HCT116 (cell line): ENCODE measurements at regions not wholly inside any gene's neighbourhood (a gene's known extent, or its start where the extent isn't known, plus 50 kb on each side); places are given as distances from the start of the nearest gene placed in this dataset.

ENCODE experiments used
- ATAC-seq: fragments of 200-7000 bp; cut with Tn5 transposase; 2 replicates; pipeline ENCODE4 v1.9.1; 2020; ENCODE audit warnings: mild to moderate bottlenecking, moderate library complexity
- BruUV-seq: library from RNA; stranded (reverse); fragments of 400-500 nt; replicated peaks from 2 replicates; lab custom pipeline; 2021; lab: Mats Ljungman, UMichigan
- CTCF ChIA-PET: fragments of 300-600 bp; sonication (Branson Sonifier 250); formaldehyde crosslinking; loops from one replicate; lab custom pipeline; 2021; ENCODE audit warnings: antibody characterized with exemption; lab: Charles Lee
- POLR2A ChIA-PET: fragments of 300-600, 350-600 bp; sonication (Branson Sonifier 250); formaldehyde crosslinking; loops from one replicate; lab custom pipeline; 2021; ENCODE audit warnings: antibody characterized with exemption; lab: Charles Lee
- RAD21 ChIA-PET, 2 experiments: fragments of 300-600 bp; sonication (Branson Sonifier 250); formaldehyde crosslinking; loops; one replicate each; lab custom pipeline; 2023; ENCODE audit warnings: low total read pairs in 2 of 2; ENCODE audit not compliant: uncharacterized antibody in 2 of 2, unreplicated experiment in 2 of 2, low non-redundant PET in 1 of 2; lab: Charles Lee
- DNase-seq: peaks from one replicate; pipeline ENCODE4 v3.0.0-alpha.2; 2010; ENCODE audit warnings: low read depth, low spot score
- H2AFZ ChIP-seq: fragments of 200-600 bp; shearing (Covaris generic), sonication (generic); 2 replicates; pipeline ENCODE4 v1.6.1; 2017; ENCODE audit warnings: low read depth, mixed run types, mixed read lengths, antibody characterized with exemption, low read length; ENCODE audit not compliant: poor library complexity, severe bottlenecking
- H3K27ac ChIP-seq: 2 replicates; pipeline ENCODE4 v1.5.1; 2012; ENCODE audit warnings: low read depth, low read length
- H3K27me3 ChIP-seq: fragments of 200-600 bp; sonication (generic); 2 replicates; pipeline ENCODE4 v1.6.1; 2016; ENCODE audit warnings: mixed run types, low read length, mixed read lengths; ENCODE audit not compliant: insufficient read depth
- H3K36me3 ChIP-seq, 2 experiments: fragments of 200-500 bp in 1 of 2; fragments of 200-600 bp in 1 of 2; sonication (Bioruptor generic) in 1 of 2; sonication (generic) in 1 of 2; 2 replicates each; pipeline versions ENCODE4 v1.5.1 to v1.6.1; 2014 to 2016; ENCODE audit warnings: low read length in 2 of 2, inconsistent platforms in 1 of 2, mixed read lengths in 1 of 2, mixed run types in 1 of 2; ENCODE audit not compliant: insufficient read depth in 2 of 2, control insufficient read depth in 1 of 2
- H3K4me1 ChIP-seq, 2 experiments: fragments of 200-600 bp in 1 of 2; sonication (generic) in 1 of 2; 2 replicates each; pipeline versions ENCODE4 v1.5.1 to v1.6.1; 2012 to 2017; ENCODE audit warnings: low read length in 2 of 2, inconsistent platforms in 1 of 2, mild to moderate bottlenecking in 1 of 2, mixed read lengths in 1 of 2, mixed run types in 1 of 2, moderate library complexity in 1 of 2; ENCODE audit not compliant: insufficient read depth in 2 of 2, control insufficient read depth in 1 of 2
- H3K4me2 ChIP-seq: fragments of 200-600 bp; sonication (generic); 2 replicates; pipeline ENCODE4 v1.6.1; 2017; ENCODE audit warnings: mixed run types, low read length, mixed read lengths
- H3K4me3 ChIP-seq, 2 experiments: fragments of 200-600 bp in 1 of 2; sonication (generic) in 1 of 2; replicated peaks in 1 of 2; 2 replicates each; pipeline ENCODE4 v1.5.1; 2011 to 2016; ENCODE audit warnings: low read length in 2 of 2, control low read depth in 1 of 2, low read depth in 1 of 2, mild to moderate bottlenecking in 1 of 2, mixed read lengths in 1 of 2, mixed run types in 1 of 2
- H3K79me2 ChIP-seq: fragments of 200-600 bp; sonication (generic); 2 replicates; pipeline ENCODE4 v1.6.1; 2017; ENCODE audit warnings: mild to moderate bottlenecking, mixed run types, low read length, moderate library complexity, mixed read lengths; ENCODE audit not compliant: insufficient read depth
- H3K9ac ChIP-seq: fragments of 200-600 bp; sonication (generic); 2 replicates; pipeline ENCODE4 v1.6.1; 2016; ENCODE audit warnings: low read length, mixed read lengths
- H3K9me2 ChIP-seq: fragments of 200-600 bp; sonication (generic), shearing (Covaris generic); 2 replicates; pipeline ENCODE4 v1.6.1; 2017; ENCODE audit warnings: mixed run types, mild to moderate bottlenecking, moderate library complexity; ENCODE audit not compliant: insufficient read depth
- H3K9me3 ChIP-seq, 2 experiments: fragments of 200-500 bp in 1 of 2; fragments of 200-600 bp in 1 of 2; sonication (Bioruptor generic) in 1 of 2; sonication (generic) in 1 of 2; 2 replicates each; pipeline ENCODE4 v1.6.1; 2014 to 2017; ENCODE audit warnings: low read length in 2 of 2, mixed read lengths in 2 of 2, inconsistent platforms in 1 of 2, low read depth in 1 of 2, mild to moderate bottlenecking in 1 of 2, mixed run types in 1 of 2, moderate library complexity in 1 of 2; ENCODE audit not compliant: control insufficient read depth in 1 of 2, insufficient read depth in 1 of 2
- H4K20me1 ChIP-seq: fragments of 200-600 bp; sonication (generic), shearing (Covaris generic); 2 replicates; pipeline ENCODE4 v1.6.1; 2017; ENCODE audit warnings: mixed run types, mild to moderate bottlenecking, moderate library complexity; ENCODE audit not compliant: insufficient read depth
- EZH2 ChIP-seq: fragments of 200-600 bp; sonication (generic); IDR thresholded peaks from 2 replicates; pipeline ENCODE4 v1.6.1; 2017; ENCODE audit warnings: antibody characterized with exemption, mixed run types
- EZH2phosphoT487 ChIP-seq: fragments of 200-600 bp; IDR thresholded peaks from 2 replicates; pipeline ENCODE4 v1.6.1; 2018; ENCODE audit warnings: antibody characterized with exemption, borderline replicate concordance
- FOSL1 ChIP-seq: IDR thresholded peaks from 2 replicates; pipeline ENCODE4 v1.6.1; 2012; ENCODE audit warnings: low read depth
- POLR2AphosphoS5 ChIP-seq: IDR thresholded peaks from 2 replicates; pipeline ENCODE4 v1.6.1; 2011; ENCODE audit warnings: mild to moderate bottlenecking, low read depth, low read length, moderate library complexity
- RAD21 ChIP-seq: IDR thresholded peaks from 2 replicates; pipeline ENCODE4 v1.6.1; 2012; ENCODE audit warnings: low read depth, mild to moderate bottlenecking
- REST ChIP-seq: IDR thresholded peaks from 2 replicates; pipeline ENCODE4 v1.6.1; 2012; ENCODE audit warnings: low read depth
- SIN3A ChIP-seq: IDR thresholded peaks from 2 replicates; pipeline ENCODE4 v1.6.1; 2012; ENCODE audit warnings: low read depth
- SP1 ChIP-seq: IDR thresholded peaks from 2 replicates; pipeline ENCODE4 v1.6.1; 2012; ENCODE audit warnings: low read depth
- SRF ChIP-seq: IDR thresholded peaks from 2 replicates; pipeline ENCODE4 v1.6.1; 2012; ENCODE audit warnings: low read depth
- YY1 ChIP-seq: IDR thresholded peaks from 2 replicates; pipeline ENCODE4 v1.6.1; 2011; ENCODE audit warnings: low read length, low read depth, moderate library complexity, mild to moderate bottlenecking; ENCODE audit not compliant: insufficient replicate concordance; ENCODE audit errors: extremely low read depth
- ZFX ChIP-seq: fragments of 450-650 bp; IDR thresholded peaks from 2 replicates; pipeline ENCODE4 v1.6.1; 2017
- intact Hi-C: fragments of 100-400 bp; cut with micrococcal nuclease; formaldehyde crosslinking; loops from 2 replicates; pipeline ENCODE4 v1.10.0; 2022
- TF ChIP-seq, protein P1 (sequence below), 3 experiments: fragments of 200-600 bp in 1 of 3; sonication (generic) in 1 of 3; IDR thresholded peaks in 2 of 3; conservative IDR thresholded peaks in 1 of 3; 2 replicates each; pipeline ENCODE4 v1.5.1; 2012 to 2017; ENCODE audit warnings: low read depth in 2 of 3, low read length in 2 of 3, antibody characterized with exemption in 1 of 3, borderline replicate concordance in 1 of 3, control low read depth in 1 of 3, mild to moderate bottlenecking in 1 of 3, mixed read lengths in 1 of 3, mixed run types in 1 of 3, moderate library complexity in 1 of 3; ENCODE audit not compliant: insufficient read depth in 1 of 3

DNA sequence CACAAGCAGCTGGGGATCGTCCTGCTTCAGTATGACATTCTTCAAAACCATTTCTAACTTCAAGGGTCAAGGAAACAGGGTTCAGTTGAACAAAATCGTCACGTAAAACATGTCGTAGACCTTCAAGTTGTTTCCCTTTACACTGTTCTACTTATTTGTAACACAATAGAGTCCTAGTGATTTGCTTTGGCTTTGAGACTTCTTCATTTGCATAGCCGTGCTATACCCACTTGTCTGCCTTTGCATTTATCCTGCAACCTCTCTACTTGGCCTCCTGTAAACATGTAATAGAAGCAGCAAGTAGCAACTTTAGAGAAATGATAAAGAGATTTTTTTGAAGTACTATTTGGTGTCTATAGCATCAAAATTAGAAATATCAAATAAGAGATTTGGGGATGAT is 194.9 kb downstream of the SLC7A11 start:
- no peak overlapping the region for H2AFZ ChIP-seq
- H3K27me3 ChIP-seq, result no peaks in the 10 kb centered on the region
- DNase-seq (no peak), ATAC-seq (no peak)
- CTCF ChIA-PET, result no interaction called here
- no peak overlapping the region for H3K27ac ChIP-seq
- H3K79me2 ChIP-seq, result no peaks in the 10 kb centered on the region
- no peak overlapping the region for H3K4me2 ChIP-seq
- TF ChIP-seq SIN3A (no peak), ZFX (no peak), YY1 (no peak), RAD21 (no peak), EZH2 (no peak)
- TF ChIP-seq, protein P1, sequence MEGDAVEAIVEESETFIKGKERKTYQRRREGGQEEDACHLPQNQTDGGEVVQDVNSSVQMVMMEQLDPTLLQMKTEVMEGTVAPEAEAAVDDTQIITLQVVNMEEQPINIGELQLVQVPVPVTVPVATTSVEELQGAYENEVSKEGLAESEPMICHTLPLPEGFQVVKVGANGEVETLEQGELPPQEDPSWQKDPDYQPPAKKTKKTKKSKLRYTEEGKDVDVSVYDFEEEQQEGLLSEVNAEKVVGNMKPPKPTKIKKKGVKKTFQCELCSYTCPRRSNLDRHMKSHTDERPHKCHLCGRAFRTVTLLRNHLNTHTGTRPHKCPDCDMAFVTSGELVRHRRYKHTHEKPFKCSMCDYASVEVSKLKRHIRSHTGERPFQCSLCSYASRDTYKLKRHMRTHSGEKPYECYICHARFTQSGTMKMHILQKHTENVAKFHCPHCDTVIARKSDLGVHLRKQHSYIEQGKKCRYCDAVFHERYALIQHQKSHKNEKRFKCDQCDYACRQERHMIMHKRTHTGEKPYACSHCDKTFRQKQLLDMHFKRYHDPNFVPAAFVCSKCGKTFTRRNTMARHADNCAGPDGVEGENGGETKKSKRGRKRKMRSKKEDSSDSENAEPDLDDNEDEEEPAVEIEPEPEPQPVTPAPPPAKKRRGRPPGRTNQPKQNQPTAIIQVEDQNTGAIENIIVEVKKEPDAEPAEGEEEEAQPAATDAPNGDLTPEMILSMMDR (IDR thresholded peaks at IDR 0.05 in 2 of 3, conservative IDR thresholded peaks at IDR 0.05 in 1 of 3; ENCODE audit: borderline replicate concordance in 1 of 3, insufficient read depth in 1 of 3, low read depth in 2 of 3, low read length in 2 of 3), result no peak
- TF ChIP-seq, all 23 proteins: peak for 0
- Histone ChIP-seq H3K9me2 (no peaks in the 10 kb centered on the region), H3K4me1 (peaks cover 24 to 27% of the 10 kb centered on the region in 2 experiments), H3K36me3 (no peaks in the 10 kb centered on the region), H4K20me1 (no peaks in the 10 kb centered on the region), H3K9me3 (no peaks in the 10 kb centered on the region), H3K4me3 (no peak overlapping the region), H3K9ac (no peak overlapping the region)
- intact Hi-C loops, result no loop called here
- no TSS peak for BruUV-seq
- ChIA-PET RAD21 (no interaction called here), POLR2A (no interaction called here)

GRCh38 chr4:138045036-138045435 is 197.1 kb downstream of the SLC7A11 start:
- ATAC-seq, result no peak

More at GRCh38 chr4:138045036-138045435, 197.1 kb downstream of the SLC7A11 start:
- Histone ChIP-seq H3K4me2 (no peak overlapping the region), H3K4me3 (no peak overlapping the region), H3K9ac (no peak overlapping the region), H4K20me1 (no peaks in the 10 kb centered on the region), H3K79me2 (no peaks in the 10 kb centered on the region), H3K9me2 (no peaks in the 10 kb centered on the region), H3K27me3 (no peaks in the 10 kb centered on the region), H3K27ac (no peak overlapping the region), H3K9me3 (no peaks in the 10 kb centered on the region), H2AFZ (no peak overlapping the region), H3K4me1 (peaks cover 14 to 15% of the 10 kb centered on the region in 2 experiments), H3K36me3 (no peaks in the 10 kb centered on the region)
- no peak for TF ChIP-seq EZH2
- TF ChIP-seq SP1, result no peak
- TF ChIP-seq, protein P1 (IDR thresholded peaks at IDR 0.05 in 2 of 3, conservative IDR thresholded peaks at IDR 0.05 in 1 of 3; ENCODE audit: borderline replicate concordance in 1 of 3, insufficient read depth in 1 of 3, low read depth in 2 of 3, low read length in 2 of 3), result no peak
- TF ChIP-seq YY1, result no peak
- no peak for TF ChIP-seq SRF
- no peak for TF ChIP-seq REST
- TF ChIP-seq FOSL1, result no peak
- no peak for TF ChIP-seq POLR2AphosphoS5
- no peak for TF ChIP-seq RAD21
- no peak for TF ChIP-seq EZH2phosphoT487
- intact Hi-C loops, result no loop called here
- ChIA-PET POLR2A (no interaction called here), CTCF (interaction anchor here (1.6 kb wide), 1 partner anchor 10 kb away, joined by 4 read pairs; no protein-coding TSS in a partner anchor), RAD21 (no interaction called here)
- BruUV-seq, result no TSS peak
- no peak for DNase-seq
